ENCODE measurements at regions not wholly inside any gene's neighbourhood (a gene's known extent, or its start where the extent isn't known, plus 50 kb on each side); places are given as distances from the start of the nearest gene placed in this dataset.

DNA sequence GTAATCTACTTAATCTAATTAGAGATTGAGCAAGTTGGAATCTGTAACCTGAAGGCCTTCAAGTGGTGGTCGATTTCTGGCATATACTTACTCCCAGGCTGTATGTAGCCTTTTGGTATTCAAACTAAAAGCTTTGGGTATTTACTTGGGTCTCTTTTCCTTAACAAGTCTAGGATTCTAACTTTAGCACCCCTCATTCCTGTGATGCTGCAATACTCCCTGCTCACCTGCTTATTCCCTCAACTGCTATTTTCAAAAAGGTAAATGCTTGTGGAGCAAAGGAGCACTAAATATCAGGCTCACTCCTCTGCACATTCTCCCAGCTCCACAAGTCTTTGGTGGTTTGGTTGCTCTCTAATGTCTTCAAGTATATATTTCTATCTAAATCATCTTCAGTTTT, 68.0 kb upstream of the CYYR1 start:
- no peak for DNase-seq

- DNase-seq = no peak
Measured at GRCh38 chr21:26637201-26637745, 64.2 kb upstream of the CYYR1 start.

DNA sequence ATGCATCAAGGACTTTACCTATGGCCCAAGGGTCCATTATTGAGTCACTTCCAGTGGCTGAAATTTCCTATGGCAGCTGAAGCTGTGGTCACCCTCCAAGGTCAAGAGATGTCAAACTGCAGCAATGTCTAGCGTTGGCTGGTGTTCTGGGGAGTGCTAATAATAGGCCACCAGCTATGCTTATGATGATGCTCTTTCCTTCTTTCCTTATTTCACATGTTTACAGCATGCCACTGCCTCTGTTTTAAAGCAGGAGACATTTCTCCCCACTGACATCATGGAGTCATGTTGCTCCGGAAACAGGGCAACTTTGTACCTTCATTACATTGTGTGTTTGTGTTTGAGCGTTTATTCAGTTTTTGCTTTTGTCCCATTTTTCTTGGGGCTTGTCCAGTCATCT, 62.6 kb upstream of the CYYR1 start:
- DNase-seq = no peak

DNA sequence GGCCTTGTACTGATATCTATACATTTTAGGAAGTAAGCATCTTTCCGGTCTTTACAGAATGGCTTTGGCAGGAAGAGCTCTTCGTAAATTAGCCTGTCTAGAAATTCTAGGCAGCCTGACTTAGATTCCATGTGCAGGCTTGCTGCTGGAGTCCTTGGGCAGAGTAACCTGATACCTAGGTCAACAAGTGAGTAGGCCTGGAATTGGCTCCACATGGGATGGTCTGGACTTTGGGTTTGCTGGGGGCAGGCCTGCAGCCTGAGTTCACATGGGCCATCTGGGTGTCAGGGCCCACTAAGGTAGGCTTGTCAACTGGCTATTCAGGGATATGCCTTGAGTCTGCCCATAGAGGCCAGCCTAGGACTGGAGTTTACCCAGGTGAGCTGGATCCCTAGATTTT, 59.6 kb upstream of the CYYR1 start:
- DNase-seq = no peak

GRCh38 chr21:26626187-26626586, 53.1 kb upstream of the CYYR1 start:
- no peak for DNase-seq

- no peak for DNase-seq
Measured at GRCh38 chr21:26624983-26625519, 52.0 kb upstream of the CYYR1 start.

Data from NK-92 treated with Interleukin-12 subunit alpha and Interleukin-12 subunit beta, amount 100 ng/mL, for 24 hours (cell line).